HepG2 (cell line): ENCODE measurements at regions not wholly inside any gene's neighbourhood (a gene's known extent, or its start where the extent isn't known, plus 50 kb on each side); places are given as distances from the start of the nearest gene placed in this dataset.

Experiments used
- ATAC-seq: fragments of 200-7000 bp; cut with Tn5 transposase; 3 replicates; pipeline ENCODE4 v1.9.1; 2020; ENCODE audit warnings: mild to moderate bottlenecking, moderate library complexity
- BruUV-seq: library from RNA; stranded (reverse); fragments of 400-500 nt; replicated peaks from 2 replicates; lab custom pipeline; 2021; lab: Mats Ljungman, UMichigan
- CTCF ChIA-PET: fragments of 300-600 bp; formaldehyde crosslinking; extraction: SDS; loops from one replicate; lab custom pipeline; 2021; ENCODE audit warnings: low total read pairs, inconsistent platforms, low intra/inter-chr PET ratio; lab: Yijun Ruan, JAX
- POLR2A ChIA-PET: fragments of 350-600 bp; sonication (Branson Sonifier 250); formaldehyde crosslinking; loops from one replicate; lab custom pipeline; 2020; ENCODE audit warnings: antibody characterized with exemption, inconsistent platforms; lab: Yijun Ruan, JAX
- DNase-seq: peaks from one replicate; pipeline ENCODE4 v3.0.0-alpha.2; 2015; ENCODE audit warnings: low spot score
- FAIRE-seq: peaks from 3 replicates; lab custom pipeline; 2011; peaks lifted over from hg19 to GRCh38; lab: Jason Lieb, UNC
- H2AFZ ChIP-seq: one replicate; pipeline ENCODE4 v1.6.1; 2011; ENCODE audit warnings: low read length, inconsistent platforms
- H3K27ac ChIP-seq: fragments of 300-600 bp; 3 replicates; pipeline ENCODE4 v1.8.0; 2011; ENCODE audit warnings: mixed run types, mild to moderate bottlenecking, mixed read lengths, low read length, inconsistent platforms; ENCODE audit not compliant: insufficient read depth; ENCODE audit errors: extremely low read length
- H3K27me3 ChIP-seq, 2 experiments: fragments of 200-600 bp in 1 of 2; 2 replicates in 1 of 2; 3 replicates in 1 of 2; pipeline versions ENCODE4 v1.6.0 to v1.8.0; 2011; ENCODE audit warnings: low read length in 2 of 2, mild to moderate bottlenecking in 2 of 2, moderate library complexity in 2 of 2, inconsistent platforms in 1 of 2; ENCODE audit not compliant: insufficient read depth in 2 of 2, control insufficient read depth in 1 of 2
- H3K36me3 ChIP-seq, 2 experiments: fragments of 200-600 bp in 1 of 2; replicated peaks in 1 of 2; 2 replicates in 1 of 2; 3 replicates in 1 of 2; pipeline versions ENCODE4 v1.5.1 to v1.8.0; 2011; ENCODE audit warnings: low read length in 2 of 2, inconsistent platforms in 1 of 2; ENCODE audit not compliant: insufficient read depth in 2 of 2, control insufficient read depth in 1 of 2
- H3K4me1 ChIP-seq: 2 replicates; pipeline ENCODE4 v1.5.1; 2012; ENCODE audit warnings: low read length, inconsistent platforms; ENCODE audit not compliant: insufficient read depth
- H3K4me2 ChIP-seq: 2 replicates; pipeline ENCODE4 v1.6.0; 2011; ENCODE audit warnings: low read depth, low read length, inconsistent platforms
- H3K4me3 ChIP-seq, 3 experiments: fragments of 200-600 bp in 1 of 3; sonication (generic), shearing (Covaris generic) in 1 of 3; replicated peaks in 1 of 3; 2 replicates each; pipeline ENCODE4 v1.5.1; 2011 to 2016; ENCODE audit warnings: low read length in 3 of 3, inconsistent platforms in 2 of 3, low read depth in 2 of 3, mild to moderate bottlenecking in 2 of 3, control low read depth in 1 of 3, mixed read lengths in 1 of 3; ENCODE audit not compliant: insufficient read depth in 1 of 3
- H3K79me2 ChIP-seq: one replicate; pipeline ENCODE4 v1.6.1; 2011; ENCODE audit warnings: low read length, inconsistent platforms; ENCODE audit not compliant: insufficient read depth
- H3K9ac ChIP-seq: 2 replicates; pipeline ENCODE4 v1.6.0; 2011; ENCODE audit warnings: mild to moderate bottlenecking, low read depth, low read length, inconsistent platforms; ENCODE audit not compliant: insufficient read depth
- H3K9me3 ChIP-seq: 2 replicates; pipeline ENCODE4 v1.5.1; 2012; ENCODE audit warnings: mild to moderate bottlenecking, low read length
- H4K20me1 ChIP-seq: 2 replicates; pipeline ENCODE4 v1.6.0; 2011; ENCODE audit warnings: inconsistent platforms, mild to moderate bottlenecking, low read length, moderate library complexity; ENCODE audit not compliant: insufficient read depth
- FOXK2 ChIP-seq: fragments of 450-650 bp; IDR thresholded peaks from 2 replicates; pipeline ENCODE4 v1.6.1; 2016
- TOPORS ChIP-seq: sonication (generic); formaldehyde crosslinking; IDR thresholded peaks from 2 replicates; pipeline ENCODE4 v1.8.0; 2023; ENCODE audit warnings: mild to moderate bottlenecking, missing genetic modification reagents
- ZNF607 ChIP-seq: sonication (generic); formaldehyde crosslinking; IDR thresholded peaks from 2 replicates; pipeline ENCODE4 v1.5.1; 2020; ENCODE audit warnings: missing genetic modification reagents, mild to moderate bottlenecking, borderline replicate concordance
- ZNF616 ChIP-seq: sonication (generic); formaldehyde crosslinking; IDR thresholded peaks from 2 replicates; pipeline ENCODE4 v1.5.0; 2020; ENCODE audit warnings: low read depth, mild to moderate bottlenecking, missing genetic modification reagents
- ZNF781 ChIP-seq: sonication (generic); formaldehyde crosslinking; IDR thresholded peaks from 2 replicates; pipeline ENCODE4 v1.5.1; 2020; ENCODE audit warnings: borderline replicate concordance, mild to moderate bottlenecking, missing genetic modification reagents; ENCODE audit errors: not compliant biosample characterization
- WGBS: methylation state at CpG from one replicate; pipeline ENCODE4 v1.1.6; 2017; ENCODE audit warnings: low lambda C conversion rate; 5-methylcytosine and 5-hydroxymethylcytosine counted together
- in situ Hi-C: cut with HindIII; loops from 2 replicates; pipeline ENCODE4 v1.10.0; 2017; ENCODE audit warnings: low pct_unique_long_range_greater_than_20kb; ENCODE audit not compliant: extremely low pct_ligation_motif_present
- intact Hi-C: fragments of 100-400 bp; cut with micrococcal nuclease; formaldehyde crosslinking; loops from one replicate; pipeline ENCODE4 v1.10.0; 2022; ENCODE audit not compliant: unreplicated experiment
- TF ChIP-seq, protein P1 (sequence below): sonication (generic); formaldehyde crosslinking; IDR thresholded peaks from 2 replicates; pipeline ENCODE4 v1.4.0; 2020; ENCODE audit warnings: mild to moderate bottlenecking, missing genetic modification reagents

DNA sequence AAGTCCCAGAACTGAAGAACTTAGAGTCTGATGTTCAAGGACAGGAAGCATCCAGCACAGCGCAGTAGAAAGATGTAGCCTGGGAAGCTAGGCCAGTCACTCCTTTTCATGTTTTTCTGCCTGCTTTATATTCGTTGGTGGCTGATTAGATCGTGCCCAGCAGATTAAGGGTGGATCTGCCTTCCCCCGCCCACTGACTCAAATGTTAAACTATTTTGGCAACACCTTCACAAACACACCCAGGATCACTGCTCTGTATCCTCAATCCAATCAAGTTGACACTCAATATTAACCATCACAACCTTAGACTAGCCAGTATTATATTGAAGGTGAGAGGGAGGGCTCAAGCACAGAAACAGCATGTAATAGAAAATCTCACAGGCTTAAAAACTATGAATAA, 222.9 kb downstream of the C12orf50 start:
- no peak overlapping the region for H3K4me2 ChIP-seq
- no peaks in the 10 kb centered on the region for H4K20me1 ChIP-seq
- H3K27me3 ChIP-seq: no peaks in the 10 kb centered on the region
- H2AFZ ChIP-seq: no peak overlapping the region
- DNase-seq: no peak
- H3K9me3 ChIP-seq: peaks cover 30% of the 10 kb centered on the region
- TF ChIP-seq, protein P1, sequence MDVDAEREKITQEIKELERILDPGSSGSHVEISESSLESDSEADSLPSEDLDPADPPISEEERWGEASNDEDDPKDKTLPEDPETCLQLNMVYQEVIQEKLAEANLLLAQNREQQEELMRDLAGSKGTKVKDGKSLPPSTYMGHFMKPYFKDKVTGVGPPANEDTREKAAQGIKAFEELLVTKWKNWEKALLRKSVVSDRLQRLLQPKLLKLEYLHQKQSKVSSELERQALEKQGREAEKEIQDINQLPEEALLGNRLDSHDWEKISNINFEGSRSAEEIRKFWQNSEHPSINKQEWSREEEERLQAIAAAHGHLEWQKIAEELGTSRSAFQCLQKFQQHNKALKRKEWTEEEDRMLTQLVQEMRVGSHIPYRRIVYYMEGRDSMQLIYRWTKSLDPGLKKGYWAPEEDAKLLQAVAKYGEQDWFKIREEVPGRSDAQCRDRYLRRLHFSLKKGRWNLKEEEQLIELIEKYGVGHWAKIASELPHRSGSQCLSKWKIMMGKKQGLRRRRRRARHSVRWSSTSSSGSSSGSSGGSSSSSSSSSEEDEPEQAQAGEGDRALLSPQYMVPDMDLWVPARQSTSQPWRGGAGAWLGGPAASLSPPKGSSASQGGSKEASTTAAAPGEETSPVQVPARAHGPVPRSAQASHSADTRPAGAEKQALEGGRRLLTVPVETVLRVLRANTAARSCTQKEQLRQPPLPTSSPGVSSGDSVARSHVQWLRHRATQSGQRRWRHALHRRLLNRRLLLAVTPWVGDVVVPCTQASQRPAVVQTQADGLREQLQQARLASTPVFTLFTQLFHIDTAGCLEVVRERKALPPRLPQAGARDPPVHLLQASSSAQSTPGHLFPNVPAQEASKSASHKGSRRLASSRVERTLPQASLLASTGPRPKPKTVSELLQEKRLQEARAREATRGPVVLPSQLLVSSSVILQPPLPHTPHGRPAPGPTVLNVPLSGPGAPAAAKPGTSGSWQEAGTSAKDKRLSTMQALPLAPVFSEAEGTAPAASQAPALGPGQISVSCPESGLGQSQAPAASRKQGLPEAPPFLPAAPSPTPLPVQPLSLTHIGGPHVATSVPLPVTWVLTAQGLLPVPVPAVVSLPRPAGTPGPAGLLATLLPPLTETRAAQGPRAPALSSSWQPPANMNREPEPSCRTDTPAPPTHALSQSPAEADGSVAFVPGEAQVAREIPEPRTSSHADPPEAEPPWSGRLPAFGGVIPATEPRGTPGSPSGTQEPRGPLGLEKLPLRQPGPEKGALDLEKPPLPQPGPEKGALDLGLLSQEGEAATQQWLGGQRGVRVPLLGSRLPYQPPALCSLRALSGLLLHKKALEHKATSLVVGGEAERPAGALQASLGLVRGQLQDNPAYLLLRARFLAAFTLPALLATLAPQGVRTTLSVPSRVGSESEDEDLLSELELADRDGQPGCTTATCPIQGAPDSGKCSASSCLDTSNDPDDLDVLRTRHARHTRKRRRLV (CRISPR knock-in tag): no peak
- TF ChIP-seq FOXK2 (no peak), TOPORS (CRISPR knock-in tag) (no peak), ZNF616 (CRISPR knock-in tag) (no peak), ZNF607 (no peak), ZNF781 (CRISPR knock-in tag) (no peak)
- FAIRE-seq: no peak
- no TSS peak for BruUV-seq
- H3K36me3 ChIP-seq: no peaks in the 10 kb centered on the region
- no peak for ATAC-seq
- no peaks in the 10 kb centered on the region for H3K4me1 ChIP-seq
- intact Hi-C loops (no loop called here), in situ Hi-C loops (no loop called here)
- no peak overlapping the region for H3K4me3 ChIP-seq
- ChIA-PET CTCF (no interaction called here), POLR2A (no interaction called here)
- 34% methylated on average over 4 of the region's 4 CpGs for WGBS
- H3K27ac ChIP-seq: no peak overlapping the region
- H3K9ac ChIP-seq: no peak overlapping the region
- no peaks in the 10 kb centered on the region for H3K79me2 ChIP-seq
